Suppressor macrophage treated with lipopolysaccharide for 4 hours (primary cell): ENCODE measurements at regions not wholly inside any gene's neighbourhood (a gene's known extent, or its start where the extent isn't known, plus 50 kb on each side); places are given as distances from the start of the nearest gene placed in this dataset.
"Not testable (repeated sequence)": the region's sequence is repeated elsewhere in the genome, so short reads cannot be mapped to it uniquely, and the experiment has no call there.

Experiments
- DNase-seq: peaks from one replicate; pipeline ENCODE4 v3.0.0-alpha.2; 2020

DNA sequence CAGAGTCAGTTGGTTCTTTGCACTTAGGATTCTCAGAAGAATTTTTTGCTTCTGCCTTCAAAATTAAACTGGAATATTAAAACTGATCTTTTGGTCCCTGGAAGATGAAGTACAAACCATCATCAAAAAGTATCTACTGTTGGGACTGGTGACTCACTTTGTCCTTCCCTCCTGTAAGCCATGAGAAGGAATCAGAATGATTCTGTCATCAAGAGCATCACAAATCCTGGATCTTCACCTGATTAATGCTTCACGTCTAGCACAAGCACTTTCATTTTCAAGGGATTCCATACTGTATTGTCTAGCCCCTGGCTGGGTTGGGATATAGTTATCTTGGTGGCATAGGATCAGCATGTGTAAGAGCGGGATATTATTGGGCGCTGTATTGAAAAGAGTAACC, 69.3 kb upstream of the CYP1B1 start:
- no peak for DNase-seq

DNA sequence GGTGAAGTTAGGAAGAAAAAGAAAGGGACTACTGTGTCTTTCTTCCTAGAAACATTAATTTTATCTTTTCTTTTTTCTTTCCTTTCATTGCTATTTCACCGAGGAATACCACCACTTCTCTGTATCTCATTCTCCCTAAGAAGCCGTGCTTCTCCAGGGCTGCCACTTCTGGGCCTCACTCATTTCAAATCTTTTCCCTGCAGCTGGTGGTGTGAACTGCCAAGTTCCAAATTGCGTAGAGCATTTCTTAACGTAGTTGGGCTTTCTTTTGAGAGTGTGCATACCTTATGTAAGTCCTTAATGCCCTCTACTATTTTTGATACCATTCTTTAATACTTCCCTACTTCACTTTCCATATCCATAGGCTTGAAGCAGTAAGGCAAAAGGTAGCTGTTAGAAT, 66.7 kb upstream of the CYP1B1 start:
- no peak for DNase-seq

DNA sequence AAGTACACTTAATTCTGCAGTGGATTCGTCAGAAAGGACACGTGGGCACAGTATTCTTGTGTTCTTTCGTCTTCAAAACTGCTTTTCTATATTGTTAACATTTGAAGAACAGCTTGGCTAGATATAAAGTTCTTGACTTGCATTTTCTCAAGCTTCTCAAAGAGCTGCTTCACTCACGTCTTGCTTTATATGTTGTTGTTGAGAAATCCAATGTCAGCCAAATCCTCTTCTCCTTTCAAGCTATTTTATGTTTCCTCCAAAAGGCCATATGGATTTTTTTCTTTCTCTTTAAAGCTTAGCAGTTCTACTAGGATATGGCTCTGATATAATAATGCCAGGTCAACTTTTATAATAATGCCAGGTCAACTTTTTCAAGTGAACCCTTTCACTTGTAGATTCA, 65.5 kb upstream of the CYP1B1 start:
- no peak for DNase-seq

- DNase-seq = no peak
These were observed 63.0 kb upstream of the CYP1B1 start for GRCh38 chr2:38138996-38139395.

DNA sequence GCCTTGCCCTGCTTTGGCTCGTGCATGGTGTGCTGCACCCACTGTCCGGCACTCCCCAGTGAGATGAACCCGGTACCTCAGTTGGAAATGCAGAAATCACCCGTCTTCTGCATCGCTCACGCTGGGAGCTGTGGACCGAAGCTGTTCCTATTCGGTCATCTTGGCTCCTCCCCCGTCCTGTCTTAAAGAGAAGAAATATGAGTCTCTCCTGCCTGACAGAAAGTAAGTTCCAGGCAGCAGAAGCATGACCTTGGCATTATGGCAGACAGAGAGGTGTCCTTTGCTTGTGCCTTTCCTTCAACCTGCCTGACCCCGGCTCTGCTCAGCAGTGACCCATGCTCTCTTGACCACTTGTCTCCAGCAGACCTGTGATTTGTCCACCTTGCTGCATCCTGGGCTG, 62.5 kb upstream of the CYP1B1 start:
- no peak for DNase-seq

DNA sequence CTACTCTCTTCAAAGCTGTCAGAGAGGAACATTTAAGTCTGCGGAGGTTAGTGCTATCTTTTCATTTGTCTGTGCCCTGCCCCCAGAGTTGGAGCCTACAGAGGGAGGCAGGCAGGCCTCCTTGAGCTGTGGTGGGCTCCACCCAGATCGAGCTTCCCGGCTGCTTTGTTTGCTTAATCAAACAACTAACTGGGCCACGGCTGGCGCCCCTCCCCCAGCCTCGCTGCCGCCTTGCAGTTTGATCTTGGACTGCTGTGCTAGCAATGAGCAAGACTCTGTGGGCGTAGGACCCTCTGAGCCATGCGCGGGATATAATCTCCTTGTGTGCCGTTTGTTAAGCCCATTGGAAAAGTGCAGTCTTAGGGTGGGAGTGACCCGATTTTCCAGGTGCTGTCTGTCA, 62.0 kb upstream of the CYP1B1 start:
- not testable (repeated sequence) for DNase-seq

GRCh38 chr2:38131676-38132075, 55.7 kb upstream of the CYP1B1 start:
- peak; percentile 84 for DNase-seq

DNA sequence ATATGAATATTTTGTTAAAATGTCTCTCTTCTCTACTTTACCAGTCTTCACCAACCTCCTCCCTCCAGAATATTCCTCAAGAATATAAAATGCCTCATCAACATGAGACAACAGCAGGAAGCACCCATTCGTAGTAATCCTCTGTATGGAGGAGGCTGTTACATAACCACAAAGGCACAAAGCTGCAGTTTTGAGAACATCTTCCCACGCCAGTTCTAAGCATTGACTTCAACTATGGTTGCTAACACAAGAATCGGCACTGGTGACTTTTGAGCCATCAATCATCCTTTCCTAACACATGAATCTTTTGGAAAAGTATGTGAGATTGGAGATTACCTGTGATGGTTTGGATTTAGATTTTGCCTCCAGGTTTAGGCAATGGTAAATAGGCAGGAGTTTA, 54.9 kb upstream of the CYP1B1 start:
- DNase-seq = peak; percentile 90

- DNase-seq = peak; percentile 91
These were observed 54.0 kb upstream of the CYP1B1 start for GRCh38 chr2:38129987-38130386.

GRCh38 chr2:38129481-38129880, 53.5 kb upstream of the CYP1B1 start:
- DNase-seq = peak; percentile 70

- peak; percentile 95 for DNase-seq
These were observed 52.7 kb upstream of the CYP1B1 start for GRCh38 chr2:38128653-38129052.

DNA sequence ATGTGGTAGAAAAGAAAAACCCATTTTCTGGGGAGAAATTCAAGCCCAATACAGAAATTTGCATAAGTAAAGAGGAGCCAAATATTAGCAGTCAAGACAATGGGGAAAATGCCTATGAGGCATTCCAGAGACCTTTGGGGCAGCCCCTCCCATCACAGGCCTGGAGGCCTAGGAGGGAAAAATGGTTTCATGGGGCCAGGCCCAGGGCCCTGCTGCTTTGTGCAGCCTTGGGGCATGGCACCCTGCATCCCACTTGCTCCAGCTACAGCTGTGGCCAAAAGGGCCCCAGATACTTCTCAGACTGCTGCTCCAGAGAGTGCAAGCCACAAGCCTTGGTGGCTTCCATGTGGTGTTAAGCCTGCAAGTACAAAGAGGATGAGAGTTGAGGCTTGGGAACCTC, 51.3 kb upstream of the CYP1B1 start:
- no peak for DNase-seq

- no peak for DNase-seq
These were observed 49.9 kb upstream of the CYP1B1 start for GRCh38 chr2:38125842-38126241.
